Smooth muscle cell (in vitro differentiated cells): ENCODE measurements at regions not wholly inside any gene's neighbourhood (a gene's known extent, or its start where the extent isn't known, plus 50 kb on each side); places are given as distances from the start of the nearest gene placed in this dataset.
"Not testable (repeated sequence)": the region's sequence is repeated elsewhere in the genome, so short reads cannot be mapped to it uniquely, and the experiment has no call there.

Source experiments
- DNase-seq: peaks from one replicate; lab custom pipeline; 2025; ENCODE audit not compliant: unreplicated experiment; lab: John Stamatoyannopoulos, UW
- H2AFZ ChIP-seq: fragments of 200-600 bp; sonication (generic); 2 replicates; pipeline ENCODE4 v1.6.0; 2016; ENCODE audit warnings: antibody characterized with exemption, low read depth, mild to moderate bottlenecking
- H3F3A ChIP-seq: fragments of 200-600 bp; sonication (generic); 2 replicates; pipeline ENCODE4 v1.6.0; 2017; ENCODE audit warnings: antibody characterized with exemption, low read depth
- H3K27ac ChIP-seq: fragments of 200-600 bp; sonication (generic); 2 replicates; pipeline ENCODE4 v1.5.1; 2016; ENCODE audit warnings: low read depth, mild to moderate bottlenecking
- H3K27me3 ChIP-seq: fragments of 200-600 bp; sonication (generic); 2 replicates; pipeline ENCODE4 v1.6.1; 2016; ENCODE audit warnings: low read depth, mild to moderate bottlenecking
- H3K36me3 ChIP-seq: fragments of 200-600 bp; sonication (generic); 2 replicates; pipeline ENCODE4 v1.5.1; 2016; ENCODE audit warnings: low read depth
- H3K4me1 ChIP-seq: fragments of 200-600 bp; sonication (generic); 2 replicates; pipeline ENCODE4 v1.5.1; 2016; ENCODE audit warnings: low read depth
- H3K4me2 ChIP-seq: fragments of 200-600 bp; sonication (generic); 2 replicates; pipeline ENCODE4 v1.6.0; 2016; ENCODE audit warnings: mild to moderate bottlenecking
- H3K4me3 ChIP-seq: fragments of 200-600 bp; sonication (generic); 2 replicates; pipeline ENCODE4 v1.5.1; 2016; ENCODE audit warnings: mild to moderate bottlenecking
- H3K79me2 ChIP-seq: fragments of 200-600 bp; sonication (generic); 2 replicates; pipeline ENCODE4 v1.6.0; 2016; ENCODE audit warnings: low read depth, mild to moderate bottlenecking
- H3K9ac ChIP-seq: fragments of 200-600 bp; sonication (generic); 2 replicates; pipeline ENCODE4 v1.6.0; 2016; ENCODE audit warnings: low read depth
- H3K9me3 ChIP-seq: fragments of 200-600 bp; sonication (generic); replicated peaks from 2 replicates; pipeline ENCODE4 v1.5.1; 2016; ENCODE audit warnings: low read depth
- H4K20me1 ChIP-seq: fragments of 200-600 bp; sonication (generic); 2 replicates; pipeline ENCODE4 v1.6.0; 2016; ENCODE audit warnings: low read depth
- WGBS: methylation state at CpG from one replicate; pipeline ENCODE4 v1.1.7; 2016; ENCODE audit warnings: low lambda C conversion rate; 5-methylcytosine and 5-hydroxymethylcytosine counted together
- TF ChIP-seq, protein P1 (sequence below): fragments of 200-600 bp; sonication (generic); IDR thresholded peaks from 2 replicates; pipeline ENCODE4 v1.5.1; 2017; ENCODE audit warnings: borderline replicate concordance, mild to moderate bottlenecking, antibody characterized with exemption; ENCODE audit not compliant: insufficient read depth, poor library complexity, severe bottlenecking

DNA sequence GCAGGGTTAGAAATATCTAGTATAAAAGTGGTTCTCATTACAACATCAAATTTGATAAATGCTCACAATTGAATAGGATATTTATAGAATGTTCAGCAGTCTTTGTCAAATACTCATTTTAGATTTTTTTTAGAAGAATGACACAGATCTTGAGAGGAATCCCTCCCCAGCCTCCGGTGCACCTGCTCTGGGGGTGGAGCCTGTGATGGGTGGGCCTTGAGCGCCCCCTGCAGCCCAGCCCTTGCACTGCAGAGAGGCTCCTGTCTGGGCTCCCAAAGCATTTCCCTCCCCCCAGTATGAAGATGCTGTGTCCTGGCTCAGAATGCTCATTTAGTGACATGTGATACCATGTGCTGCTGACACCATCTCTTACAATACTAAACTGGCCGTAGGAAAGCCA, 792.3 kb downstream of the TMEM121 start:
- 48% methylated on average over 3 of the region's 3 CpGs for WGBS
- no peak overlapping the region for H3K9ac ChIP-seq
- TF ChIP-seq, protein P1, sequence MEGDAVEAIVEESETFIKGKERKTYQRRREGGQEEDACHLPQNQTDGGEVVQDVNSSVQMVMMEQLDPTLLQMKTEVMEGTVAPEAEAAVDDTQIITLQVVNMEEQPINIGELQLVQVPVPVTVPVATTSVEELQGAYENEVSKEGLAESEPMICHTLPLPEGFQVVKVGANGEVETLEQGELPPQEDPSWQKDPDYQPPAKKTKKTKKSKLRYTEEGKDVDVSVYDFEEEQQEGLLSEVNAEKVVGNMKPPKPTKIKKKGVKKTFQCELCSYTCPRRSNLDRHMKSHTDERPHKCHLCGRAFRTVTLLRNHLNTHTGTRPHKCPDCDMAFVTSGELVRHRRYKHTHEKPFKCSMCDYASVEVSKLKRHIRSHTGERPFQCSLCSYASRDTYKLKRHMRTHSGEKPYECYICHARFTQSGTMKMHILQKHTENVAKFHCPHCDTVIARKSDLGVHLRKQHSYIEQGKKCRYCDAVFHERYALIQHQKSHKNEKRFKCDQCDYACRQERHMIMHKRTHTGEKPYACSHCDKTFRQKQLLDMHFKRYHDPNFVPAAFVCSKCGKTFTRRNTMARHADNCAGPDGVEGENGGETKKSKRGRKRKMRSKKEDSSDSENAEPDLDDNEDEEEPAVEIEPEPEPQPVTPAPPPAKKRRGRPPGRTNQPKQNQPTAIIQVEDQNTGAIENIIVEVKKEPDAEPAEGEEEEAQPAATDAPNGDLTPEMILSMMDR, result no peak

DNA sequence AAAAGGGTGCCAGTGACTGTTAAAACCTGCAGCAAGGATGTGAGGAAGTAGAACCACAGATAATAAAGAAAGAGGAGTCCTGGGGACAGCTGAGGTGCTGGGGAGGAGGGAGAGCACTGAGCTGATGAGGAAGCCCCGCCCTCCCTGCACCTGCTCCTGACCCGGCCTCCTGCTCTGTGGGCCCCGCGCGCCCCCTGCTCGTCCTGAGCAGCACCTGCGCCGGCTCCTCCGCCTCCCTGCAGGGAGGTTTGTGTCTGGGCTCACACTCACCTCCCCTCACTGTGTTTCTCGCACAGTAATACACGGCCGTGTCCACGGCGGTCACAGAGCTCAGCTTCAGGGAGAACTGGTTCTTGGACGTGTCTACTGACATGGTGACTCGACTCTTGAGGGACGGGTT, 797.6 kb downstream of the TMEM121 start:
- not testable (repeated sequence) for H3K4me3 ChIP-seq, H3K4me1 ChIP-seq, H3K27me3 ChIP-seq, H3K9ac ChIP-seq, H3F3A ChIP-seq, H2AFZ ChIP-seq, H3K4me2 ChIP-seq, H3K36me3 ChIP-seq, H3K79me2 ChIP-seq, H4K20me1 ChIP-seq, DNase-seq, H3K27ac ChIP-seq
- 76% methylated on average over 13 of the region's 17 CpGs for WGBS
- H3K9me3 ChIP-seq, result peaks cover 12% of the 10 kb centered on the region

More for the DNA sequence above, 792.3 kb downstream of the TMEM121 start:
- Histone ChIP-seq H3F3A (no peaks in the 10 kb centered on the region), H4K20me1 (no peaks in the 10 kb centered on the region), H3K27me3 (no peaks in the 10 kb centered on the region), H3K4me3 (no peak overlapping the region), H3K36me3 (no peaks in the 10 kb centered on the region), H3K4me2 (no peak overlapping the region), H3K79me2 (no peaks in the 10 kb centered on the region), H3K9me3 (peaks cover 12% of the 10 kb centered on the region), H3K27ac (no peak overlapping the region), H3K4me1 (no peaks in the 10 kb centered on the region), H2AFZ (no peak overlapping the region)
- DNase-seq, result no peak

DNA sequence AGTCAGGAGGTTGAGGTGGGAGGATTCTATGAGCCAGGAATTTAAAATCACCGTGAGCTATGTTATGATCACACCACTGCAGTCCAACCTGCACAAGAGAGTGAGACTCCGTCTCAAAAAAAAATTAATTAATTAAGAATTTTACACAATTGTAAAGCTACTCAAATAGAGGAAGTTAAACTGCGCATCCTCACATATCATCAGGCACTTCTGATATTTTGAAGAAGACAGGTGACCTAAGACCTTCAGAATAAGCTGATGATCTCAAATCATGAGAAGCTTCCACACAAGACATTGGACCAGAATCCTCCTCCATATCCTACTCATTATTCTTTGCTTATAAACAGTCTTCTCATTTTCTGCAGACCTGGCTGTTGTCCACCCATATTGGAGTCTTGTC, 800.9 kb downstream of the TMEM121 start:
- Histone ChIP-seq H2AFZ (no peak overlapping the region), H3K27me3 (no peaks in the 10 kb centered on the region), H3K79me2 (no peaks in the 10 kb centered on the region), H4K20me1 (no peaks in the 10 kb centered on the region), H3K4me1 (no peaks in the 10 kb centered on the region), H3K36me3 (no peaks in the 10 kb centered on the region), H3K27ac (no peak overlapping the region), H3F3A (no peaks in the 10 kb centered on the region), H3K4me2 (no peak overlapping the region), H3K9me3 (peaks cover 12% of the 10 kb centered on the region), H3K9ac (no peak overlapping the region), H3K4me3 (no peak overlapping the region)
- WGBS, result 52% methylated on average over 3 of the region's 3 CpGs
- no peak for DNase-seq
- TF ChIP-seq, protein P1, result no peak

DNA sequence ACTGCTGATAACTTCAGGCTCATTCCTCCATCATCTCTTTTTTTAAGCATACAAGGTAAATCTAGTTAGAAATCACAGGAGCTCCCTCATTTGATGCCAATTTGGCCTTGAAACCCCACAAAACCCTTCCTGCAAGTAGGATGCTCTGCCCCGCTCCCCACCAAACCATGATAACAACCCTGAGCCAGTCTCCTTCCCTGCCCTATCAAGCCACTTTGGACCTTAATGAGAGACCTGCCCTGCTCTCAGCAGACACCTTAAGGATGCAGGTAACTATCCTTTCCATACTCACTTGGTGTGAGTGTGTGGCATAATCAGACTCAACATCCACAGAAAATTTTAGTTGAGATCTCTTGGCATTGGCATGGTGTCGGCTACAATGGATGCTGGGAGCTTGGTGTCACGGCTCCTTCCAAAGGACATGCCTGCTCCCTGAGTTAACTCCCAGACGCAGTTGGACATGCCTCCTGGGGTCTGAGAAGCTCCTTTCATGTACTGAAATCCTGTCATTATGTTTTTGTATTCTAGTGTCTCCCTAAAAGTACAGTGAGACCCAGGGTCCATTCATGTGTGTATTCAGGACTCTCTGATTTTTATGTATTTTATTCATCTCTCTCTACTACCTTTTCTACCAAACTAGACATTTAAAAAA, 801.4 kb downstream of the TMEM121 start:
- not testable (repeated sequence) for H3K4me3 ChIP-seq, H3K27me3 ChIP-seq, H3K36me3 ChIP-seq, H3F3A ChIP-seq, H3K4me2 ChIP-seq, H3K79me2 ChIP-seq, DNase-seq, H4K20me1 ChIP-seq, H3K9ac ChIP-seq, H3K4me1 ChIP-seq, H2AFZ ChIP-seq, H3K27ac ChIP-seq
- WGBS, result 53% methylated on average over 4 of the region's 4 CpGs
- H3K9me3 ChIP-seq, result peaks cover 13% of the 10 kb centered on the region

DNA sequence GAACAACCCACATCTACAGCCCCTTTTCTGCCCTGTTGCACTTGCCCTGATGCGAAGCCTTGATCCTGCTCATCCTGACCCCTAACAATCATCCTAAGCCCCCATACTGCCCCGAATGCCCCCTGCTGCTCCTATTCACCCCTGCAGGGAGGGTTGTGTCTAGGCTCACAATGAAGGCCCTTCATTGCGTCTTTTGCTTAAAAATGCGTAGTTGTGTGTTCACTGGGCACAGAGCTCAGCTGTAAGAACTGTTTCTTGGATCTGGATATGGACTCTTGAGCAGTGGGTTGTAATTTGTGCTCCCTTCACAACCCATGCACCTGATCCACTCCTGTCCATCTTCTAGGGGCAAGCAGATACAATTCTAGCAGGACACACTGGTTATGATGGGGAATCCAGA, 802.9 kb downstream of the TMEM121 start:
- not testable (repeated sequence) for H3K4me3 ChIP-seq, H3F3A ChIP-seq, DNase-seq, H3K36me3 ChIP-seq, H2AFZ ChIP-seq, H3K79me2 ChIP-seq, H3K27ac ChIP-seq, H3K9ac ChIP-seq, H3K4me2 ChIP-seq, H3K4me1 ChIP-seq, H4K20me1 ChIP-seq, H3K27me3 ChIP-seq
- WGBS, result 50% methylated on average over 4 of the region's 4 CpGs
- H3K9me3 ChIP-seq, result peaks cover 18% of the 10 kb centered on the region

DNA sequence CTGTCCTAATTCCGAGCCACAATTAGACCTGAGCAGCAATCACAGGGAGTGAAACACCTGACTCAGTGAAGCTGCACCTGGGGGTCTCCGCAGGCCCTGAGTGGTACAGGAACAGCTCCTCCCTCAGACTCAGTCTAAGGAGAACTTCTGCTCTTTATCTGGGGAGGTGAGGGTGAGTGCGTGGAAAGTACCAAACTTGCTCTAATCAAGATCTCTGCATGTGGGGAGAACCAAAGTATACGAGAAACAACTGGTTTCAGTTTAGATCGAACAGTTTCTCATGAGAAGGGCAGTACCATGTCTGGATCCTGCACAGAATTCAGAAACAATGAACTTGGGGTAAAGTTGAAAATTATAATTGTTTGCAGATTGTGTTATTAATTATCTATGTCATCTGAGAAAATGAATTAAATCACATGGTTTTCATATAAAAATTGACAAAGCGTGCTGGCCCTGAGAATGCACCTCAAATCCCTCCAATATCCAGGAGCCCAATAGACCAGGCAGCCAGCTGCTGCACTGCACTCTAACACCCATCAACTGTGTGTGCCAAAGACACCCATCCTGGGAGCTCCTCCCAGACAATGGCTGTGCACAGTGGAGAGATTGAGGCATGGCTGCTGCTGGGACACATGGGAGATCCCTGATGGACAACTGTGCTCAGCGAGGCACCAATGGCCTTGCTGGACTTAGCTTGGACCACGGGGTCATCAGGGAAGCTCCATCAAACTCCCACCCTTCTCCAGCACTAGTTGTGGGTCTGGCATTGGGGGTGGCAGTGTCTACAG, 803.8 kb downstream of the TMEM121 start:
- H4K20me1 ChIP-seq, H3F3A ChIP-seq, H3K36me3 ChIP-seq, H2AFZ ChIP-seq, H3K4me1 ChIP-seq, H3K4me2 ChIP-seq, H3K9ac ChIP-seq, H3K4me3 ChIP-seq, H3K27me3 ChIP-seq, H3K27ac ChIP-seq, DNase-seq, H3K79me2 ChIP-seq: not testable (repeated sequence)
- 49% methylated on average over 7 of the region's 8 CpGs for WGBS
- H3K9me3 ChIP-seq, result peaks cover 21% of the 10 kb centered on the region
